GM12892 (cell line): ENCODE measurements at regions not wholly inside any gene's neighbourhood (a gene's known extent, or its start where the extent isn't known, plus 50 kb on each side); places are given as distances from the start of the nearest gene placed in this dataset.

Source experiments
- POLR2A ChIP-seq: IDR thresholded peaks from 2 replicates; pipeline ENCODE4 v1.6.1; 2011; ENCODE audit warnings: low read depth, low read length, control low read depth
- POLR2AphosphoS5 ChIP-seq: IDR thresholded peaks from 2 replicates; pipeline ENCODE4 v1.6.1; 2011; ENCODE audit warnings: low read depth, low read length, control low read depth
- TAF1 ChIP-seq: IDR thresholded peaks from 2 replicates; pipeline ENCODE4 v1.6.1; 2011; ENCODE audit warnings: low read depth, mild to moderate bottlenecking, control low read depth, low read length, borderline replicate concordance

- TF ChIP-seq POLR2A: no peak
- no peak for TF ChIP-seq TAF1
- TF ChIP-seq POLR2AphosphoS5: no peak
These were observed 82.9 kb downstream of the SCN11A start for GRCh38 chr3:38968891-38969290.
